ENCODE measurements at regions not wholly inside any gene's neighbourhood (a gene's known extent, or its start where the extent isn't known, plus 50 kb on each side); places are given as distances from the start of the nearest gene placed in this dataset.

DNA sequence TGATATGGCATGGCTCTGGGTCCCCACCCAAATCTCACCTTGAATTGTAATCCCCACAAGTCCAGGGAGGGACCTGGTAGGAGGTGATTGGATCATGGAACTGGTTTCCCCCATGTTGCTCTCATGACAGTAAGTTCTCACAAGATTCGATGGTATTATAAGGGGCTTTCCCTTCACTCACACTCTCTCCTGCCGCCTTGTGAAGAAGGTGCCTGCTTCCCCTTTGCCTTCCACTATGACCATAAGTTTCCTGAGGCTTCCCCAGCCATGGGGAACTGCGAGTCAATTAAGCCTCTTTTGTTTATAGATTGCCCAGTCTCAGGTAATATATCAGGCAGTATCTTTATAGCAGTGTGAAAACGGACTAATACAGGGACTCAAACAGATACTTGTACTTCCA lies 50.4 kb upstream of the ZNF532 start:
- TF ChIP-seq, protein P1, sequence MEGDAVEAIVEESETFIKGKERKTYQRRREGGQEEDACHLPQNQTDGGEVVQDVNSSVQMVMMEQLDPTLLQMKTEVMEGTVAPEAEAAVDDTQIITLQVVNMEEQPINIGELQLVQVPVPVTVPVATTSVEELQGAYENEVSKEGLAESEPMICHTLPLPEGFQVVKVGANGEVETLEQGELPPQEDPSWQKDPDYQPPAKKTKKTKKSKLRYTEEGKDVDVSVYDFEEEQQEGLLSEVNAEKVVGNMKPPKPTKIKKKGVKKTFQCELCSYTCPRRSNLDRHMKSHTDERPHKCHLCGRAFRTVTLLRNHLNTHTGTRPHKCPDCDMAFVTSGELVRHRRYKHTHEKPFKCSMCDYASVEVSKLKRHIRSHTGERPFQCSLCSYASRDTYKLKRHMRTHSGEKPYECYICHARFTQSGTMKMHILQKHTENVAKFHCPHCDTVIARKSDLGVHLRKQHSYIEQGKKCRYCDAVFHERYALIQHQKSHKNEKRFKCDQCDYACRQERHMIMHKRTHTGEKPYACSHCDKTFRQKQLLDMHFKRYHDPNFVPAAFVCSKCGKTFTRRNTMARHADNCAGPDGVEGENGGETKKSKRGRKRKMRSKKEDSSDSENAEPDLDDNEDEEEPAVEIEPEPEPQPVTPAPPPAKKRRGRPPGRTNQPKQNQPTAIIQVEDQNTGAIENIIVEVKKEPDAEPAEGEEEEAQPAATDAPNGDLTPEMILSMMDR (IDR thresholded peaks at IDR 0.05) = no peak
- TF ChIP-seq EZH2 (IDR thresholded peaks at IDR 0.05) = no peak
